SIG-M5 (cell line): ENCODE measurements at regions not wholly inside any gene's neighbourhood (a gene's known extent, or its start where the extent isn't known, plus 50 kb on each side); places are given as distances from the start of the nearest gene placed in this dataset.

Experiments
- DNase-seq: peaks from one replicate; lab custom pipeline; 2025; lab: John Stamatoyannopoulos, UW

- no peak for DNase-seq
Measured at GRCh38 chr2:180364719-180365118, 357.6 kb upstream of the CWC22 start.

- DNase-seq: no peak
Measured at GRCh38 chr2:180360283-180360618, 353.2 kb upstream of the CWC22 start.

GRCh38 chr2:180359522-180360282 is 352.6 kb upstream of the CWC22 start:
- DNase-seq: no peak

- no peak for DNase-seq
Measured at GRCh38 chr2:180358458-180358857, 351.4 kb upstream of the CWC22 start.

- no peak for DNase-seq
Measured at GRCh38 chr2:180356676-180357075, 349.6 kb upstream of the CWC22 start.

- DNase-seq: no peak
Measured at GRCh38 chr2:180352620-180353019, 345.5 kb upstream of the CWC22 start.

GRCh38 chr2:180349809-180350208 is 342.7 kb upstream of the CWC22 start:
- no peak for DNase-seq

- no peak for DNase-seq
Measured at GRCh38 chr2:180343528-180344345, 336.6 kb upstream of the CWC22 start.

- DNase-seq: no peak
Measured at GRCh38 chr2:180337136-180337535, 330.0 kb upstream of the CWC22 start.

GRCh38 chr2:180336550-180336949 is 329.5 kb upstream of the CWC22 start:
- DNase-seq: no peak

GRCh38 chr2:180334514-180334913 is 327.4 kb upstream of the CWC22 start:
- peak; percentile 53 for DNase-seq

GRCh38 chr2:180328795-180329422 is 321.8 kb upstream of the CWC22 start:
- no peak for DNase-seq

- no peak for DNase-seq
Measured at GRCh38 chr2:180327185-180327584, 320.1 kb upstream of the CWC22 start.

- DNase-seq: no peak
Measured at GRCh38 chr2:180325416-180326120, 318.5 kb upstream of the CWC22 start.

- DNase-seq: no peak
Measured at GRCh38 chr2:180324182-180324581, 317.1 kb upstream of the CWC22 start.

- DNase-seq: no peak
Measured at GRCh38 chr2:180322781-180323180, 315.7 kb upstream of the CWC22 start.

- no peak for DNase-seq
Measured at GRCh38 chr2:180319586-180320405, 312.7 kb upstream of the CWC22 start.

GRCh38 chr2:180314086-180314485 is 307.0 kb upstream of the CWC22 start:
- no peak for DNase-seq

GRCh38 chr2:180312542-180312941 is 305.4 kb upstream of the CWC22 start:
- DNase-seq: no peak

- DNase-seq: no peak
Measured at GRCh38 chr2:180307096-180307495, 300.0 kb upstream of the CWC22 start.

GRCh38 chr2:180306346-180306745 is 299.2 kb upstream of the CWC22 start:
- no peak for DNase-seq
